ENCODE measurements at regions not wholly inside any gene's neighbourhood (a gene's known extent, or its start where the extent isn't known, plus 50 kb on each side); places are given as distances from the start of the nearest gene placed in this dataset.

DNA sequence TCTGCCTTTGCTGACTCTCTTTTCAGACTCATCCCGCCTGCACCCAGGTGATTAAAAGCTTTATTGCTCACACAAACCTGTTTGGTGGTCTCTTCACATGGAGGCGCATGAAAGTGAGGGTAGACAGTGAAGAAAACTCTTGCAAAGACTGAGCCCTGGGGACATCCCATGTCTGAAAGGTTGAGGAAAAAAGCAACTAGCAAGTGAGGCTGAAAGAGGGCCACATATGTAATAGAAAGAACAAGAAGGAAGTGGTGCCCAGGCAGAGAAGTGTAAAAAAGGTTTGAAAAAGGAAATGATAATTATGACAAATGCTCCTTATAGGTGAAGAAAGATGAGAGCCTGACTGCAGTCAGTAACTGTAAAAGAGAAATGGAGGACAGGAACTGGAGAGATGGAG lies 115.9 kb upstream of the NEK7 start:
- no peak for DNase-seq

DNA sequence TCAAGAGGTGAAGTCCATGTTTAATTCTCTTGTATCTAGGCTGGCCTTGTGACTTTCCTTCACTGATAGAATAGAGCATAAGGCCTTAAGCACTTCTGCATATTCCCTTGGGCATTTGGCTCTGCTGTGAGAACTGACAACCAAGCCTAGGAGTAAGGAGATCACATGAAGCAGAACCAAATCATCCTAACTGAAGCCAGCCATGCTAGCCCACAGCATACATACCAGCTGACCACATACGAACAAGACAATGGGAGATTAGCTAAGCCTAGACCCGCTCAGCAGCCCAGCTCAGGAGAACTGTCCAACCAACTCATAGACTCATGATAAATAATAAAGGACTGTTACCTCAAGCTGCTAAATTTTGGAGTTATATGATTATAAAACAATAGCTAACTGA lies 114.6 kb upstream of the NEK7 start:
- no peak for DNase-seq

DNA sequence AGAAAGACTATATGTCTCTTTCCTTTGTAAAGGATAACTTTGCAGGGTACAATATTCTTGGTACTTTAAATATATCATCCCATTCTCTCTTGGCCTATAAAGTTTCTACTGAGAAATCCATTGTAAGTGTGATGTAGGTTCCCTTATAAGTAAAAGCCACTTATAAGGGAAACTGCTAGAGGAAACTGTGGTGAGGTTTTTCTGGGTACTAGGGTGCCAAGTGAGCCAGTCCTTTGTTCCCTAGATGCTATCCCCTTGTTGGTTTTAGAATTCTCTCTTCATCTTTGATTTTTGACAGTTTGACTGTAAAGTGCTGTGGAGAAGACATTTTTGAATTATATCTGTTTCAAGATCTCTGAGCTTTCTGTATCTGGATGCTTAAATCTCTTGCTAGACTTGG lies 108.9 kb upstream of the NEK7 start:
- no peak for DNase-seq

DNA sequence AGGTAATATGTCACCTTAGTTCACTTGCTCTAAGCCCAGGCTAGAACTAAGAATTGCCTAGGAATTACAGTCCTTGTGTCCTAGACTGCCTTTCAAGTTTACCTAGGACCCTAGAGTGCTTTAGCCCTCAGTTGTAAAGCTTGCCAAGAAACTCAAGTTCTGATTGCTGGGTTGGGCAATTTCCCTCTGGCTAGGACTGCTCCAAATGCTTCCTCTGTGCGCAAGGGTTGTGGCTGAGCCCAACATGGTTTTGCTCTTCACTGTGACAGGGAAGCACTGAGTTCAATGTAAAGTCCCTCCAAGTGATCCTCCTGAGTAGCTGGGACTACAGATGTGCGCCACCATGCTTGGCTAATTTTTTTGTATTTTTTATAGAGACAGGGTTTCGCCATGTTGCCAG lies 102.3 kb upstream of the NEK7 start:
- no peak for DNase-seq

DNA sequence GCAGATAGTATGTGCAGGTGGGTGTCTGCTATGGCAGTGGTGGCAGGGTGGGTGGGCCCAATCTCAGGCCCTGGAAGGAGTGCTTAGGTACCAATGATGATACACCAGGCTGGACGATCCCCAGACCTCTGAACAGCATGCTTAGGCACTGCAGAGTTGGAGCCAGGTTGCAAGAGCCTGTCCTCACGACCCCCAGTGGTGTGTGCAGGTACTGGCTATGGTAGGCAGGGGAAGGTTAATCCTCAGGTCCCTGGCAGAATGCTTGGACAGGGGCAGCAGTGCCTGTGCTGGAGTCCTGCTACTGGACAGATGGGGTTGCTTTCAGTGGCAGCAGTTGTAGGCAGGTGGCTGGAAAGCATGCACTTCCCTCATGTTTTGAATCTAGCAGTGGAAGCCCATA lies 100.5 kb upstream of the NEK7 start:
- DNase-seq = no peak

DNA sequence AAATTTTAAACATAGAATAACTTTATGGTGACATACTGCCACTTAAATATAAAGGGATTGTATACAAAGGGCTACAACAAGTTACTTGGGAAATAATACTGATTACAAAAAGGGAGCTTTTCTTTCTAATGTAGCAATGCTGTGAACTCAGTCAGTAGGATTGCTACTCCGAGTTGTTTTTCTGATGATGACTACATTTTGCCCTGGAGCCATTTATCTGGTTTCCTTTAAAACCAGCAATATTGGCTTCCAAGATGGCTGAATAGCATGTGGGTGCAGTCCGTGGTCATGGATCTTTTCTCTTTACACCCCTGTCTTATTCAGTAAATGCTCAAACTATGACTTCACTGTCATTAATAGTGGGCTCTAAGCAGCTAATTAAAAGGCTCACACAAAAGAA lies 92.6 kb upstream of the NEK7 start:
- DNase-seq = no peak

DNA sequence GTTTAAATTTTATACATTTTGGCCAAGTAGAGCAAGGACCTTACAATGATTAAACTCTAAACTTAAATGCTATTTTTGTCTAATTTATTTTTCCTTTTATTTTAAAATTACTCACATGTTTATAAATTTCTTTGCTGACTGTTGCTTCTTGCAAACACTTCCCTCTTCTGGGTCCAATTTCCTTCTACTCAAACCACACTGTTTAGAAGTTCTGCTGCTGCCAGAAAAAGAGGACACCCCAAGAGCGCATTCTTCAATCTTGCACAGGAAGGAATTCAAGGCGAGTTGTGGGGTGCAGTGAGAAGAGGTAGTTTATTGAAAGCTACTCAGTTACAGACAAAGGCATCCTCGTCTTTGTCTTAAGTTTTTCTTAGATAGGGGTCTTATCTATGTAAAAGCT lies 88.5 kb upstream of the NEK7 start:
- peak; percentile 14 to 39 (median 19) for DNase-seq

DNA sequence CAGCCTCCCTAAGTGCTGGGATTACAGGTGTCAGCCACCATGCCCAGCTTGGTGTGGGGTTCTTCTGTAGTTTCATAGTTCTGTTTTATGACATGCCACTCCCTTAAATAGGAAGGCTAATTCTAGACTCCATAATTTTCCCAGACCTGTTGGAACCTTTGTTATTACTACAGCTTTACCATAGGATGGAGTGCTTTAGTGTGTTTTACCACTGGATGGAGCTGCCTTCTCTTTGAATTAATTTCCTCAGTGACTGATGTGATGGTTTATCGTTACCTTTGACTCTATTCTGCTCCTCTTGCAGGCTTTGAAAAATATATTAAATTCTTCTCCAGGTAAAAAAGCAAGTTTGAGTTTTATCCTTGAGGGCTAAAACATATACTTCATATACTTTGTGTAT lies 84.6 kb upstream of the NEK7 start:
- no peak for DNase-seq

DNA sequence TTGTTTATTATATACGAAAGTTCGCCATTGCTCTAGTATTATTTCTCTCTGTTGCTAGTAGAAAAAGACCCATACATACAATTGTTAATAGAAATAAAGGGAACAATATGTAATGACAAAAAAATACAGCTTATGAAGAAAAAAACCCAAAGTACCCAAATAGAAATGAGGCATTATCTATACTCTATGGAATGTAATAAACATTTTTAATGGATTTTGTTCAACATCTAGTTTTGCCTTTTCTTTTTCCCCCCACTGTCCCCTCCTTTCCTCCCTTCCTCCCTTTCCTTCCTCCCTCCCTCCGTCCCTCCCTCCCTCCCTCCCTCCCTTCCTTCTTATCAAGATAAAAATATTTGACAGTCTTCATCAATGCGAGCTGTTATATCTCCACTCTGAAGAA lies 81.5 kb upstream of the NEK7 start:
- DNase-seq = no peak

DNA sequence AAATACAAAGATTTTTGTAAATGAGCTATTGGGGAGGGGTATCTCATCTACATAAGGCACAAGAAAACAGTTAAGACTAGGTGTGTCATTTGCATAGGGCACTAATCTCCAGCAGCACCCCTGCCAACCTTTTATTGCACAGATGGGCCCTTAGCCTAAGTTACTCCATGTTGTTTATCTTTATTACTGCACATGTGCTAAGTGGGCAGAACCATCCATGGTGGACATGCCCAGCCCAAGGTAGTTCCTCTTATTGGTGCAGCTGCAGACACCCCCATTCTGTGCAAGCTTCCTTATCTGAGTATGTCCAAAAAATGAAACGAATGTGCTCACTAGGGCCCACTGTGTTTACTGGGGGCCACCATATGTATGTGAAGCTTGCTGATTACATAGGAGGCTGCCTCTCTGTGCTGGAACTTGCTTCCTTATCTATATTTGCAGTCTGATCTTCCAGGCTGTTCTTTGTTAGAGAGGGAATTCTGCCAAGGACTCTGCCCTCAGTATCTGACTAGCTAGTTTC lies 77.3 kb upstream of the NEK7 start:
- DNase-seq = peak; percentile 13 to 30 (median 21)

DNA sequence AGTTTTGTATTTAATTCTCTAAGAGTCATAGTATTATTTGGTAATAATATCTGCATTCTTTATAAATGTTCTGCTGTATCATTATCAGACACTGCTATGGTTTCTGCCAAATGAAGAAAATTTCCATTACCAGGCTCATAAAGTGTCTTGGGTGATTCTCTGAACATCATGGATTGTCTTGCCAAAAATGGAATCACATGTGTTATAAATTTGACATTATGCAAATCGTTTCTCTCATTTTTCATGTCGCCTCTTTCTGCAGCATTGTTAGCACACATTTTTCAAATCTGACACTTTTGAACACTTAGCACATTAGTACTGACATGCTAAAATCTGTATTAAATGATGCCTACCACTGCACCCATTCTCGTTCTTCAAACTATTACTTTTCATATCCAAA lies 74.2 kb upstream of the NEK7 start:
- DNase-seq = no peak

DNA sequence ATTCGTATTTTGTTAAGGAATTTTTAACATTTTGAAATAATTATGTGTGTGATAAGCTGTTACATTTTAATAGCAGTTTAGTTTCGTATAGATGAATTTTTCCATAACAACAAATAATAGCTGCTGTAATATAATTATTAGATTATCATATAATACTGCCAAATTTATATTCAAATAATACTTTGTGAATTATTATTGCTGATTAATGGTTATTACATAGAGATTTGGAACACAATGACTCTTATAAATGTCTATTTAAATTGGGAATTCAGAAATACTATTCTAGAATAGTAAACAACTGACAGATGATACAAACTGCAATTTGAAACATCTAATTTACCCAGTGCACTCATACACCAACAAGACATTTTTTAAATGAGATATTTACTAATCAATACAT lies 73.2 kb upstream of the NEK7 start:
- DNase-seq = no peak

DNA sequence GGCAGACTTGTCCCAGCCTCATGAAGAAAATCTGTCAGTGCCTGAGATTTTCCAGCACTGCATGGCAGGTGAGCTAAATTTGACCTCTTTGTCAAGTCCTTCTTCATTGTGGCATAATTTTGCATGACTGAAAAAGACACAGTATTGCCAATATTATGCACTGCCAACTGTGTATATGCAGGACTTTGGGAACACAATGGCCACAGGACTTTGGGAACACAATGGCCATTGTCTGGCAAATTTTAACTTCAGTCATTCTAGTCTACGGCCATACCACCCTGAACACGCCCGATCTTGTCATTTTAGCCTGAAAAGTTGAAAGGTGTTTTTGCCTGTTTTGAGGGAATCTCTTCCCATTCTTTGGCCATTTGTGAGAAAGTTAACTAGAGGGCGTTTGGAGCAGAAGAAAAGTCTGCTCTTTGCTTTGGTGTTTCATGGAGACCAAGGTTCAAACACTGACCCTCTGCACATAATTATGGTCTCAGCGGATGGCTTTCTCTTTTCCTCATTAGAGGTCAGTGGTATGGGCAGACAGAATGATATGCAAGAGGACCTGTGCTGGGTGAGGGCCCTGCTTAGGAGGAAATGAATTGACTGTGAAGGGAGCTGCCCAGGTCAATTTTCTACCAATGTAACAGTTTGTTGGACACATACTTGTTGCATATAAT lies 72.4 kb upstream of the NEK7 start:
- DNase-seq = no peak

DNA sequence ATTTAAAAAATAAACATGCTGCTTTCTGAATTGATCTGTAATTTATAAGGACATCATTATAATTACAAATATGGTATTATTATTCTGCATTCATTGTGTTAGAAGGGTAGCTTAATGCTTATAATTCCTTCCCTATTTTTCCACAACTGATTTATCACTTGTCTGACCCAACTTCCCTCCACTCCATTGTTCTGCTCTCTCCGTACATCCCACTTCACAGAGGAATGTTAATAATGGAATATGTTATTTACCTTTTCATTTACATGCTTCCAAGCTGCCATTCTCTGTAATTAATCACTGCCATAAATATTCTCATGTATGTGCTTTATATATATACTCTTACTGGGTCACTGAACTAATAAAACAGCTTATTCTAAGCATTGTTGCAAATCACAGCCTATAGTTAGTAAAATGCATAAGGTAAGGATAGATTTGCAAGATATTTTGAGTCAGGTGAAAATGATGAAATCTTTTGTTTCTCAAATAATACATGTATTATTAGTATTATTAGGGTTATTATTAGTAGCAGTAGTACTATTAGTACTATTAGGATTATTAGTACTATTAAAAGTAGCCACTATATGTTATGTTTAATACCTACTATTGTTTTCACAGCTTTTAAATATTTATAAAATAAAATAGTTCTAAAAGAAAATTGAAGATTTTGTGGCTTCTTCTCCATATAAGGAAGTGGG lies 70.6 kb upstream of the NEK7 start:
- no peak for DNase-seq

DNA sequence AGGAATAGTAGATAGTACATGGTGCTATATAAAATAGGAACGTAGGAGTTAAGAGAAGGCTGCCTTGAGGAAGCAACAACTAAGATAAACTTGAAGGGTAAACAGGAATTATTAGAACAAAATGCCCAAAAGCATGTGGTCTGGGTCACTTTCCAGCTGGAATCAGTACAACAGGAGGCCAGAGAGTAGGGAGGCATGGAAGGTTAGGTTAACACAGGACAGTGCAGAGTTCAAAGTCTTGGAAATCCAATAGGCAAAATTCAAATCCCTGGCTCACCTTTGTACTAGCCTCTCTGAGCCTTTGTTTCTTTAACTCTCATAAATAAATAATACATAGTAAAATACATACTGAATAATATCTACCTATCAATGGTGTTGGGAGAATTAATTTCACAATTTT lies 69.0 kb upstream of the NEK7 start:
- no peak for DNase-seq

DNA sequence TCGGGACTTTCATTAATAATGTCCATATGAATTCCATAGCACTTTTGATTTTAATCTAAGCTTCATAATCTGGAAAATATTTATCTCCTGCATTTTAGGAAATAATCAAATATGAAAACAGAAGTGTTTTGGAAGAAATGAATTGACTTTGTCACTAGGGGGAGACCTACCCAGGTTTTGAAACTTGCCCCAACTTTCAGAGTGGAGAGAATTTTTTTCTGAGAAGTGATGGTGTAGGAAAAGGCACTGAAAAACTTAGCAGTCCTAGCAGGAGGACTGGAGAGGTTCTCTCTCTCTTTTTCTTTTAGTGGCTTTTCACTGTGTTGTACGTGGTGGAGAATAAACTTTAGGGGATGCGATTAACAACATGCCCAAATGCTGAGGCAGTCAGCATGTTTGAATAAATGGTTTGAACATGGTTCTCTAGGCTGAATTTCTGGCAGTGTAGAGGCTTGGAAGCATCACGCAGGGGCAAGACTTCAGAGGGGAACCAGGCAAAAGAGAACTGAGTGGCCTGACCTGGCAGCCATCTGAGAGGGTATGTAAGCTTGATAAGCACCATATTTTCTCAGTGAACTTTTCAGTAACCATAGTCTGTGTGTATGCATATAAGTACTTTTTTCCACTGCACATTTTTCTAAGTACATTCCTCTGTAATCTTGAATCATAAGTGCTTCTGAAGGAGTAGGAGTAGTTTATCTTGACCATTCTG lies 68.3 kb upstream of the NEK7 start:
- DNase-seq = peak; percentile 43 to 53 (median 52)

DNA sequence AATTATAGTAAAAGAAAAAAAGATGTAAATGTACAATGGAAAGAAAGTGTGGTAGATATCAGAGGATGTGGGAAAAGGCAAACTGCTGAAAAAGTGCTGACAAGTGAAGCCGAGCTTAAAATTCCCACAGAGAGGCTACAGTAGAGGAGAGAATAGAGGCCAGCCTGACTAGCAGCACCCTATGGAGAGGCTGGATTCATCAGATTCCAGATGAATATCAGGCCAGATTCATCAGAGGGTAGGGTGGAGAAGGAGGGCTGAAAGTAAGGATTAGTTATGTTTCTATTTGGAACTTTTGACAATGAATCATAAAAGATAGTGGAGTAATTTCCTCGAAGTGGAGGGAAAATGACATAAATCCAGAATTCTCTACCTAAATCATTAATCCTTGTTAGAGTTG lies 60.4 kb upstream of the NEK7 start:
- DNase-seq = no peak

DNA sequence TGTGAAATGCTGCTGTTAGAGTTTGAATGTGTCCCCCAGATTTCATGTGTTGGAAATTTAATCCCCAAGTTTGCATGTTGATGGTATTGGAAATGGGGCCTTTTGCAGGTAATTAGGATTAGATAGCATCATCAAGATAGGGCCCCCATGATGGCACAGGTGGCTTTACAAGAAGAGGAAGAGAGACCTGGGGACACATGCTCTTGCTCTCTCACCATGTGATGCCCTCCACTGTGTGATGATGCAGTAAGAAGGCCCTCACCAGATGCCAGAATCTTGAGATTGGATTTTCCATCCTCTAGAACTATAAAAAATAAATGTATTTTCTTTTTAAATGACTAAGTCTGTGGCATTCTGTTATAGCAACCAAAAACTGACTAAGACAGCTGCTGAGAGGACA lies 57.0 kb upstream of the NEK7 start:
- DNase-seq = no peak

DNA sequence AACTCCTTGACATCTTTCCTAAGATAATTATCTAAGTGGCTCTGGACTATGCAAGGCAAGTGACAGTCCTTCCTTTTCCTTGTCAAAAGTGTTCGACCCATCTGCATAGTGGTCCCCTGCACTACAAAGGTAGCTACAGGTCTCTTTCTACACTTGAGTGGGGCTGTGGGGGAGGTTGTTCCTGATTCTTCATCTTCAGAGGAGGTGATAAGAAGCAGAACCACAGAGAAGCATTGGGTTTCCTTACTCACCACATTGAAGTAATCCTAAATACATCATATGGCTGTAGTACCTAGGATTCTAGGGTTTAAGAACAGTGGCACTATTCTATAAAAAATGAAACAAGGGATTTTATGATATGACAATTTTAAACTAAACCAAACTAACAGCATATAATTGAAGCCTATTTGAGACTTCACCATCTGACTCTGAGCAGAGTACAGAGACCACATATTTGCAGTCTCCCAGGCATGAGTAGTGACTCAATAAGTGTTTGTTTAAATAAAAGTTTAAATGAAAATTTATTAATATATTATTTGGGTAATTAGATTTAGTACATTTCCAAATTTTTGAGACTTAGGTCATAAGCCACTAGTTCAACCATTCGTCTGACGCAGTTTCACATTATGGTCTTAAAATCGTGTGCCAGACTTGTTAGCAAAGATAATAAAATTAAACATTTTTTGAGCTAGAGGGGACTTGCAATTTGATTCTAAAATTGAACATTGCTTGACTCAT lies 54.9 kb upstream of the NEK7 start:
- no peak for DNase-seq

DNA sequence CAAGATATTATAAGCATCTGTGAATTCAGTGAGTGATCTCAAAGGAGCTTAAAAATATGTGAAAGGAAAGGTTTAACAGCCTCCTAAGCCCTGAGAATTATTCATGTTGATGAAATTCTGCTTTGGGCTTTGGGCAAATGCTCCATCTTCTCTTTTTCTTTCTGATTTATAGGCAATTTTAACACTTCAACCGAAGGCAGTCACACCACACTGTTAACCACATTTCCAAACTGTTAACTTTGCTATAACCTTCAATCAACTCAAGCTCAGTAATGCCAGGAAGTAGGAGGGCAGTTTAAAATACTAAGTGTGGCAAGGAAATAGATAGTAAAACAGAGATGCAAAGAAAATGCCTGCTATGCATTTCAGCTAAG lies 54.4 kb upstream of the NEK7 start:
- no peak for DNase-seq

DNA sequence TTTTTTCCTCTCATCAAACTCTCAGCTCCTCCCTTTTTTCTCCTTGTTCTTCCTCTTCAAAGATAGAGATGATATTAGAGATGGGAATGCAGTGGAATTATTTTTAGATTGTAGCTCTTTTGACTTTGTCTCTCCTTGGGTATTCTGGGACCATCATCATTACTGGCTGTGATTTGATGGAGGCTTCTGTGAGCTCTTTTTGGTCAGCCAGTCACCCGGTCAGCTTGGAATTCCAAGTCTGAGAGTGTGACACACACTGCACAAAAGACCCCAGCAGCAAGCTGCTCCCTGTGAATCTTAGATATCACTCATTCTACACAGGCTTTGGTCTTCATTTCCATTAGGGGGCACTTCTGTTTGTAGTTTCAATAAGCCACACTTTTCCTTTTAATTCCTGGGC lies 51.6 kb upstream of the NEK7 start:
- DNase-seq = no peak

DNA sequence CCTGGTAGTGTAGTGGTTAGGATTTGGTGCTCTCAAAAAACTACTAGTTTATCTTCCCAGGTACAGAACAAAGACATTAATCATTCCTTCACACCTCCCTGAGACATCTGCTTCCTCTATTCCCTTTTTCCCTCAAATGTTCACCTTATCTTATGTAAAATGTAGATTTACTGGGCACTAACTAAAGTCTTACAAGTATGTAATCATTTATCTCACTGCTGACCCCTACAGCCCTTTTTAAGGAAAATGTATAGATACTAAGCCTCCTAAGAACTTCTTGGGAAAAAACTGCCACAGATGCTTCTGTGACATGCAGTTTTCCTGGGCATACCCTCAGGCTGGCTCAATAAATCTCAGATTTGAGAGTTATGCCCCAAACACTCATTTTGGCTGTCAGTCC lies 50.8 kb upstream of the NEK7 start:
- DNase-seq = no peak
